ENCODE measurements at regions not wholly inside any gene's neighbourhood (a gene's known extent, or its start where the extent isn't known, plus 50 kb on each side); places are given as distances from the start of the nearest gene placed in this dataset.
"Not testable (repeated sequence)": the region's sequence is repeated elsewhere in the genome, so short reads cannot be mapped to it uniquely, and the experiment has no call there.

DNA sequence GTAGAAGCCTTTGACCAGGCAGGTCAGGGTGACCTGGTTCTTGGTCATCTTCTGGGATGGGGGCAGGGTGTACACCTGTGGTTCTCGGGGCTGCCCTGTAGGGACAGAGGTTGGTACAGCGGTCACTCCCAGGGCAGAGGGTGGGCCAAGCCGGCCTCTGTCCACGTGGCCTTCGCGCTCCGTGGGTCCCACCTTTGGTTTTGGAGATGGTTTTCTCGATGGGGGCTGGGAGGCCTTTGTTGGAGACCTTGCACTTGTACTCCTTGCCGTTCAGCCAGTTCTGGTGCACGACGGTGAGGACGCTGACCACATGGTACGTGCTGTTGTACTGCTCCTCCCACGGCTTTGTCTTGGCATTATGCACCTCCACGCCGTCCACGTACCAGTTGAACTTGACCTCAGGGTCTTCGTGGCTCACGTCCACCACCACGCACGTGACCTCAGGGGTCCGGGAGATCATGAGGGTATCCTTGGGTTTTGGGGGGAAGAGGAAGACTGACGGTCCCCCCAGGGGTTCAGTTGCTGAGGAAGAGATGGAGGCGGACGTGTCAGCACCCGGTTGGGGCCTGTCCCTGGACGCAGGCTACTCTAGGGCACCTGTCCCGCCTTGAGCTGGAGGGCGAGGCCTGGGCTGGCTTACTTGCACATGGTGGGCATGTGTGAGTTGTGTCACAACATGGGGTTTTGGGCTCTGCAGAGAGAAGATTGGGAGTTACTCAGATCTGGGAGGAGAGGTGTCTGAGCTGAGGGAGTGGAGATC is 142.3 kb downstream of the TMEM121 start:
- not testable (repeated sequence) for DNase-seq (ENCODE audit: low read depth); H3K4me3 ChIP-seq (ENCODE audit: low read depth, low read length)

DNA sequence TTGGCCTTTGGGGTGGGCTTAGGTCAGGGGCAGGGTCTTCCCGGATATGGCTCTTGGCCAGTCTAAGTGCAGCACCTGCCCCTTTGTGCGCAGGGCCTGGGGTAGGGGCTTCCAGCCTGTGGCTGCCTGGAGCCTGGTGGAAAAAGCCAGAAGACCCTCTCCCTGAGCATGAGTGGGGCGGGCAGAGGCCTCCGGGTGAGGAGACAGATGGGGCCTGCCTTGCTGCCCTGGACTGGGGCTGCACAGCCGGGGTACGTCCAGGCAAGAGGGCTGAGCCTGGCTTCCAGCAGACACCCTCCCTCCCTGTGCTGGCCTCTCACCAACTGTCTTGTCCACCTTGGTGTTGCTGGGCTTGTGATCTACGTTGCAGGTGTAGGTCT is 142.8 kb downstream of the TMEM121 start:
- DNase-seq (ENCODE audit: low read depth); H3K4me3 ChIP-seq (ENCODE audit: low read depth, low read length): not testable (repeated sequence)

GRCh38 chr14:105669646-105670045 is 143.3 kb downstream of the TMEM121 start:
- not testable (repeated sequence) for H3K4me3 ChIP-seq (ENCODE audit: low read depth, low read length); DNase-seq (ENCODE audit: low read depth)

GRCh38 chr14:105672450-105673200 is 146.2 kb downstream of the TMEM121 start:
- not testable (repeated sequence) for H3K4me3 ChIP-seq (ENCODE audit: low read depth, low read length); DNase-seq (ENCODE audit: low read depth)

DNA sequence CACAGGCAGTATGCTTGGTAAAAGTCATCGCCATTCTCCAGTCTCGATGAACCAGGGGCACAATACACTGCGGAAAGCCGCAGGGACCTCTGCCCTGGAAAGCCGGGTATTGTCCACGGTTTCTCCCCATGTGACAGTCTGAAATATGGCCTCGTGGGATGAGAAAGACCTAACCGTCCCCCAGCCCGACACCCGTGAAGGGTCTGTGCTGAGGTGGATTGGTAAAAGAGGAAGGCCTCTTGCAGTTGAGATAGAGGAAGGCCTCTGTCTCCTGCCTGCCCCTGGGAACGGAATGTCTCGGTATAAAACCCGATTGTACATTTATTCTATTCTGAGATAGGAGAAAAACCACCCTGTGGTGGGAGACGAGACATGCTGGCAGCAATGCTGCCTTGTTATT is 149.1 kb downstream of the TMEM121 start:
- not testable (repeated sequence) for H3K4me3 ChIP-seq (ENCODE audit: low read depth, low read length); DNase-seq (ENCODE audit: low read depth)

DNA sequence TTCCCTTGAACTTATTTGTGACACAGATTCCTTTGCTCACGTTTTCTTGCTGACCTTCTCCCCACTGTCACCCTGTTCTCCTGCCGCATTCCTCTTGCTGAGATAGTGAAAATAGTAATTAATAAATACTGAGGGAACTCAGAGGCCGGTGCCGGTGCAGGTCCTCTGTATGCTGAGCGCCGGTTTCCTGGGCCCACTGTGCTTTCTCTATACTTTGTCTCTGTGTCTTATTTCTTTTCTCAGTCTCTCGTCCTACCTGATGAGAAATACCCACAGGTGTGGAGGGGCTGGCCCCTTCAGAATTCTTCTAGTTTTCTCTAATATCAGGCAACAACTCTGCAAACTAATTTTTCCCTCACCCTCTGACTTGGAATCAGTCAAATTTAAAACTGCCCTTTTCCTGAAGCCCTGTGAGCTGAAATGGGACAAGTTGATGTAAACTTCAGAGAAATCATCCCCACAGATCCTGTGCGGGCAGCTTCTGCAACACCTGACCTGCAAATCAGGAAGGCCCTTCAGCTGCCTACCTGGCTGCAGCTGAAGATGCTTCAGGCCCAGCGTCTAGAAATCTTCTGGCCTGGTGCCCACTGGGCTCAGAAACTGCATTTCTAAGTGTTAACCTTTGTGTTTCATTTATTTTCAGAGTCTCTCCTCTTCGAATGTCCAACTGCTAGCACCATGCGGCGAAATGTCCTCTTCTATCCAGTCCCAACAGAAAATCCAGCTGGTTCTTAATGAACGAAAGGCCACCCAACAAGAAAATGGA is 149.7 kb downstream of the TMEM121 start:
- DNase-seq (ENCODE audit: low read depth); H3K4me3 ChIP-seq (ENCODE audit: low read depth, low read length): not testable (repeated sequence)

- not testable (repeated sequence) for DNase-seq (ENCODE audit: low read depth); H3K4me3 ChIP-seq (ENCODE audit: low read depth, low read length)
Observed at GRCh38 chr14:105678057-105678456, 151.7 kb downstream of the TMEM121 start.

GRCh38 chr14:105678996-105679958 is 152.9 kb downstream of the TMEM121 start:
- not testable (repeated sequence) for DNase-seq (ENCODE audit: low read depth); H3K4me3 ChIP-seq (ENCODE audit: low read depth, low read length)

DNA sequence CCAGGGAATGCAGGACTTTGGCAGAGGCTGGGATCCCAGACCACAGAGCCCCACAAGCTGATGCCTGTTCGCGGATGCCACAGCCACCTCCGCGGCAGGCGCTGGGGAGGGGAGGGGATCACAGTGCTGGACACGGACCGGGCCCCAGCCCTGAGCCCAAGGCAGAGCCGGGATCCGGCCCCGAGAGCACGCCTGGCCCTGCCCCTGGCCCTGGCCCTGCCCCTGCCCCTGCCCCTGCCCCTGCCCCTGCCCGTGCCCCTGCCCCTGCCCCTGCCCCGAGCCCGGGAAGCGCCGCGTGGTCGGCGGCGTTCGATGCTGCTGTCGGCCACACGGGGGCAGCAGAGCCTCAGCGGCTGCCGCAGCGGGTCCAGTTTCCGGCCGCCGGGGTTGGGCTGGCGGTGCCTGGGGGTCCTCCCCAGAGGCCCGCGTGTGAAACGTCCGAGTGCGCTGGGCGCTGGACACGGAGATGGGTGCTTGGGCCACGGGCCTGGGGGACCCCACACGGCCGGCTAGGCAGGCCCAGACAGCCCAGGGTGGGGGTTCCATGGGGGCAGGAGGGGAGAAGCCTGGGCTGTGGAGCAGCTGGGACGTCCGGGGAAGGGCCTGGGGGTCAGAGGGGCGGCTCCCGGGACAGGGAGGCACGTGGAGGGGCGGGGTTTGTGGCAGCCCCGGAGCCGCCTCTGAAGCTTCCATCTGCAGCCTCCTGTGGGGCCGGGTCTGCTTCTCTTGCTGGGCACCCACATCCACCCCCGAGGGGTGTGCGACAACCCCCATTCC is 153.8 kb downstream of the TMEM121 start:
- DNase-seq (ENCODE audit: low read depth); H3K4me3 ChIP-seq (ENCODE audit: low read depth, low read length): not testable (repeated sequence)

GRCh38 chr14:105680736-105681098 is 154.3 kb downstream of the TMEM121 start:
- DNase-seq (ENCODE audit: low read depth); H3K4me3 ChIP-seq (ENCODE audit: low read depth, low read length): not testable (repeated sequence)

- not testable (repeated sequence) for H3K4me3 ChIP-seq (ENCODE audit: low read depth, low read length); DNase-seq (ENCODE audit: low read depth)
- peak; percentile 5 for TF ChIP-seq CTCF (conservative IDR thresholded peaks at IDR 0.05; ENCODE audit: low read depth, low read length)
Observed at GRCh38 chr14:105681606-105682185, 155.3 kb downstream of the TMEM121 start.

DNA sequence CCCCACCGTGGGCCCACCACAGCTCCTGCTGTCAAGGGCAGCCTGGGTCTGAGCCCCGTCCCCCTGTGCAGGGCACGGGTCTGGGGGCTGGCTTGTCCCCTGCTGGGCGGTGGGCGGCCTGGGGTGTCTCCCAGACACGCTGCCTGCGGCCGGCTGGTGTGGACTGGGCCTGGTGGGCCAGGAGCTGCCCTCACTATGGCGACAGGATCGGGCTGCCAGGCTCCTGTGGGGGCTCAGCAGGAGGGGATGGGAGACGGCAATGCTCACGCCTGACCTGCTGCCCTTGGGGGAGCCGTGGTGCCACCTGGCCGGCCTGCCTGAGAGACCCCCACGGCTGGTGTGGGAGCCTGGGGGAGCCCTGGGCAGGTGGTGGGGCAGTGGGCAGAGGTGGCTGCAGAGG is 156.1 kb downstream of the TMEM121 start:
- H3K4me3 ChIP-seq (ENCODE audit: low read depth, low read length); DNase-seq (ENCODE audit: low read depth): not testable (repeated sequence)
